Fibroblast of skin of scalp (primary cell): ENCODE measurements at regions not wholly inside any gene's neighbourhood (a gene's known extent, or its start where the extent isn't known, plus 50 kb on each side); places are given as distances from the start of the nearest gene placed in this dataset.

ENCODE experiments used
- DNase-seq: peaks from one replicate; pipeline ENCODE4 v3.0.0-alpha.2; 2013

DNA sequence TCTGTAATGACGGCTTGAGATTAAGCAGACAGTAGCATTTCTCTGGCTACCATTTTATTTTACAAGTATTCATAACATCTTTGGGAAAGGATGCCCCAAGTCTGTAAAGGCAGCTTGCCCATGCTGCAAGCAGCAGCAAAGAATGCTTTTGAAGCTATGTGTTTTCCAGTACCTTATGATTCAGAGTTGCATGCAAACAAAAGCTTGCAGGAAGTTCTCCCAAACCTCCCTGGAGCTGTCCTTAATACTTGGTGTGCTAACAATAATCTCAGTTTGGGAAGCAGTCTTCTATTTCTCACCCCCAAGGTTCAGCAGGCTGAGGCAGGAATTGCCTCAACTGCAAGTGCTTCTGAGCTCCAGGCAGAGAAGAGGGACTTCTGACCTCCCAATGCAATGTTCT, 60.8 kb downstream of the CCNA1 start:
- DNase-seq, result no peak

- no peak for DNase-seq
Observed at GRCh38 chr13:36495431-36495830, 63.1 kb downstream of the CCNA1 start.

GRCh38 chr13:36509369-36509768, 77.1 kb downstream of the CCNA1 start:
- DNase-seq, result no peak

DNA sequence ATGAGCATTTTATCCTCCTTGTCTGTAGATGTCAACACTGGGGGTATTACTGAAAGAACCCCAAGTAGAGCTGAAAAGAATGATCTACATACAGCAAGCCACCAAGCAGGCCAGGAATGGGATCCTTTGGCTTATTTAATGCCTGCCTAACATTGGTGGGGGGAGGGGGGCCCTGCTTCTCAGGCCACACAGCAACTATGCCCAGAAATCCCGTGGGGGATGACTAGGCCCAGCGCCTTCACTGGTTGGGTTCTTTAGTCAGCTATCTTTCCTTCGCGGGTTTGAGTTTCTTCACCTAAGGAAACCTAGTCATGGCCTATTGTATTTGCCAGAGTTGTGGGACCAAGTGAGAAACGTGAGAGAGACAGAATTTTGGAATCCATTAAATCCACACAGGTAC, 80.5 kb downstream of the CCNA1 start:
- peak; percentile 12 for DNase-seq

DNA sequence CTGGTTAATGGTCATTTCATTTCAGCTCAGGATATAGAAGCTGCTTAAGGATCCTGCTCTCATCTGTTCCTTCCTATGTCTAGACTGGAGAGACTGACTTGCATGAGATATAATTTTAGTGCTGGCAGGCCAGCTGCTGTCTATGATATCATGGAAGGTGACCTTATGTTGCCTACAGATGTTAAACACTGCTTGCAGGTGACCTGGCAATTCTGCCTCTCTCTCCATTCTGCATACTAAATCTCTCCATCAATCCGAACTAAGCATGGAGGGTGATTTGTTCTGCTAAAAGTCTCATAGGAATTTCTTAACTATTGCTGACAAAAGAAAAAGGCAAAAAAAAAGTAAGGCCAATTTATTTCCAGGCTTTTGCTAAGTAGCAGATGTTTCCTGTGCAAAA, 81.0 kb downstream of the CCNA1 start:
- no peak for DNase-seq

DNA sequence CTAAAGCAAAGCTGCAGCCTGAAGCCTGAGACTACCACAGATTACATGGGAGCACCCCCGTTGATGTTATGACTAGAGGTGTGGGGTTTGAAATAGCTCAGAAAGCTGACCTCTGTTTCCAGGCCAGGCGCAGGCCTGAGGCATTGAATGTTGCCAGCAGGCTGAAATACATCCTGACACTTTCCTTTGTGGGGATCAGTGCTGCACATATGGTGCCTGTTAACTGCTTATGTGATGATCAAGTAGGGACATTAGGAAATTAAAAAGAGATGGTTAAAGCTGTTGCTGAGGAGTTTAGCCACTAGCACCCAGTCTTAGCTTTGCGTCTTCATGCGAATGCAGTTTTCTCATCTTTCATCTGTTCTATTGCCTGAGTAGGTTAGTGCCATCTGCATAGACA, 83.2 kb downstream of the CCNA1 start:
- DNase-seq, result no peak

DNA sequence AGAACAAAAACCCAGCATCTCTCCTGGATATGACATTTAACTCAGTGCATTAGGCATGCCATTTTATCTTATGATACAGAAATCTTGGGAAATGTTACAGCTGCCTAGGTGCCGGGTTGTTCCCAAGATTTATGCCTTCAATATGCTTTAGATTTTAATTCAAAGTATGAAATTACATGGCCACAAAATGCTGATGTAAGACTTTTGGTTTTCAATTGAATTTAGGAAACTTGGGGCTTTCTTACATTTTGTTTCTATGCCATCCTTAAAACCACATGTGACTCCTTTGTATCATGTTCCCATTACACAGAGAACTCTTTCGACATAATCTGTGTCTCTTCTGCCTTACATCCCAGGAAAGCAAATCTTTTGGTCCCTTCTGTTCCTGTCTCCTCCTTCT, 83.9 kb downstream of the CCNA1 start:
- DNase-seq, result no peak

DNA sequence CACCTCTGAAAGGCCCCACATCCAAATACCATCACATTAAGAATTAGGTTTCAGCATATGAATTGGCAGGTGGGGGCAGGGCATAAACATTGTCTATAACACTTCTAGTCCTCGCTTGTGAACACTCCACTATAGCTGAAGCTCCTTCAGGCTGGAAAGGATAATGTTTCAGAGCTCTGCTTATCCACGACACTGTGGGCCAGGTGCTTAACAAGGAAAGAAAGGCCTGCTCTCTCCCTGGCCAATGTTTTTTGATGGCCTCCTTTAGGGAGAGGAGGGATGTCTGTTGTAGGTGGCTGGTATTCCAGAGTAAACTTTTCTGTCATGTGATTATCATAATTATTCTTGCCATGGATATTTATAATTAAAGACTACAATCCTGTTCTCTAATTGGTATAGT, 86.4 kb downstream of the CCNA1 start:
- DNase-seq, result no peak

DNA sequence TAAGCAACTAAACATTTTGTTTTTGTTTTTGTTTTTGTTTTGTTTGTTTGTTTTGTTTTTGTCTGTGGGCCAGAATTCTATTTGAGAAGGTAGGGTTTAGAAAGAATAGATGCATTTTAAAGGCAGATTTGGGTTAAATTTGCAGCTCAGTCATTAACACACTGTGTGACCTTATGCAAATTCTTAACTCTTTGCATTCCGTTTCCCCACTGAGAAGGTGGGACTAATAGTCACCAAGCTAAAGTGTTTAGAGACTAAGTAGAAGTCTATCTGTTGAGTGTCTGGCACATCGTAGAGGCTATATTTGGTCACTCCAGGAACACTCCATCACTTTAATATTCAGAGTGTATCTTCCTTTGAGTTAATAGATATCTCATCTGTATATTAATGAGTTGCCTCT, 87.1 kb downstream of the CCNA1 start:
- no peak for DNase-seq

DNA sequence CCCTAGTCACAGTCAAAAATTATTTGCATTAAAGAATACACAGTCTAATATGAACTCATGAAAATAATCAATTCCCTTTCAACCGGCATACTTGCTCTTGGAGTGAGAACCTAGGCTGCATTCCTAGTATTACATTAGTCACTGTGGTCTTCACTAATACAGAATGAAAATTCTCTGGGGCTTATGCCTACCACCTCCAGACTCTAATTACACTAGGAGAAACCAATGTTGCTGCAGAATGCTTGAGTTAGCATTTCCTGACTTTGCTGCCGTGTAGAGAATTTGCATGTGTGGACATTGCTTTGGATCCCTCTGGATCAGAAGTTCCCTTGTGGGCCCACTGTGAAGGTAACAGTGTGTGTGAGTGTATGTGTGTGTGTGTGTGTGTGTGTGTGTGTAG, 87.8 kb downstream of the CCNA1 start:
- DNase-seq, result peak; percentile 3

- DNase-seq, result no peak
Observed at GRCh38 chr13:36526897-36527296, 94.6 kb downstream of the CCNA1 start.

- DNase-seq, result no peak
Observed at GRCh38 chr13:36528105-36528504, 95.8 kb downstream of the CCNA1 start.

DNA sequence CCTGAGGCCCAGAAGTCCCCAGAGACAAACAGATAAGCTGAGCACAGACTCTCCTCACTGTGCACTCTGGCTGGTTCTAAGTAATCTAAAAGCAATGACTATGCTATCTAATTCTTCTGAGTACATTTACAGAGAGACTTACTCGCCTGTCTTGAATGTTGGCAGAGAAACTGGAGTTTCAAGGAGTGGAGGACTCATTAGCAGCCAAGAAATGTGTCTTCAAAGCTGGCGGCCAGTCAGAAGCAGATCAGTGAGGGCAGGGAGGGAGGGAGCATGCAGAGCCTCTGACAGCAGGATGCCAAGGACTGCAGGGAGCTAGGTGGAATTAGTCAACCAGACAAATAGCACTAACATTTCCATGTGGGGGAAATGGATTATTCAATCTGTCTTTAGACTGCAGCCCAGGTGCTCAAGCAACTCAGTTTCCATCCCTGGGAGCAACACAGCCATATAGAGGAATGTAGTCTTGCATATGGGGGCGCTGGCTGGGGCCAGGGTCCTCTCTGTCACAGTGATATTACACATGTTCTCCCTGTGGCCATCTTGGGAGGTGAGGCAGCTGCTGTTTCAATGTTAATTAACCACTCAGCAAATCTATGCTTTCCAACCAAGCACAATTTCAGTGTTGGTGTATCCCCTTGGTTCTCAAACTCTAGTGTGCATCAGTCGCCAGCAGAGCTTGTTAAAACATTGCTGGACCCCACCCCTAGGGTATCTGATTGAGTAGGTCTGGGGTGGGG, 97.9 kb downstream of the CCNA1 start:
- peak; percentile 70 for DNase-seq

GRCh38 chr13:36530861-36531590, 98.7 kb downstream of the CCNA1 start:
- DNase-seq, result no peak

DNA sequence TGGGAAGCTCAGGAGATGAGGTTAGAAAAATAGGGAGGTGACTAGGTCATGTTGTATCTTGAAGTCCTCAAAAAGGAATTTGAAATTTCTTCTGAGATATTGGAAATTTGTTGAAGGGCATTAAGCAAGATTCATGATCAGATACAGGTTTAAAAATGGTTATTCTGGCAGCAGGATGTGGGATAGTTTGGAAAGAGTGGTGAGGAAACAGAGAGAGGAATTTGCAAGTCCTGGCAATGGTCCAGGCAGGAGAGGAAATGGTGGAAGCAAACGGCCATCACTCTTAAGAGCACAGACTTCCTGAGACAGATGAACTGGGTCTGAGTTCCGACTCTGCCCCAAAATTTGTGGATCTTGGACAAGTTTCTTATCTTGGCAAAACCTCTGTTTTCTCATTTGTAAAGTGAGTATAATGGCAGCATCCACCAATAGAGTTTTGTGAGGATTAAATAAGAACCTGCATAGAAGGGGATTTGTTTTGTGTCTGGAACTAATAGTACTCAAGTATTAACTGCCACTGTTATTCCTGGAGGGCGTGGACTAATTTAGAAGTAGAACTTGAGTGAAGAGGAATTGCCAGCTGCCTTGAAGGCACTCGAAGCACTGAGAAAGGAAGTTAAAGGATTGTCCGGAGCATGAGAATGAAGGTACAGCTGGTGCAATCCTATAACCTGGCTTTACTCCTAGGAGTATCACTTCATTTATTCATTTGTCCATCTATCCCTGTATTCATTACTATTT, 99.6 kb downstream of the CCNA1 start:
- DNase-seq, result peak; percentile 69

DNA sequence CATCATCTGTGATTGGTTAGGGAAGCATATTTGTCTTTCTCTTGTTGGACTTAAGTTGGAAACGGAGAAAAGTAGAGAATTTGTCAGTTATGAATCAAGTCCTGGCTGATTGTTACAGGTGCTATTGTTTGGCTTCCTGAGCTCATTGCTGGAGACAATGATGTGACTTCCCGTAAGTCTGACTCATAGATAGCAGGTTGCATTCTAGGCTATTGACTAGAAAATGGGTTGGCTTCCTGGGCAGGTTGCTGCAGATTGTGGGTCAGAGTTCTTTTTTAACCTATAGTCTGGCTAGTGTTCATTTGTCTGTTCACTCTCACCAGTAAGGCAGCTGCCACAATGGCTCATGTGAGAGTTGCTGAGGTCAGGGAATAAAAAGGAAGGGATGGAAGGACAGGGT, 101.5 kb downstream of the CCNA1 start:
- DNase-seq, result no peak

- DNase-seq, result peak; percentile 22
Observed at GRCh38 chr13:36536546-36536945, 104.3 kb downstream of the CCNA1 start.

- DNase-seq, result no peak
Observed at GRCh38 chr13:36543671-36544070, 111.4 kb downstream of the CCNA1 start.

GRCh38 chr13:36548129-36548528, 115.8 kb downstream of the CCNA1 start:
- DNase-seq, result no peak

DNA sequence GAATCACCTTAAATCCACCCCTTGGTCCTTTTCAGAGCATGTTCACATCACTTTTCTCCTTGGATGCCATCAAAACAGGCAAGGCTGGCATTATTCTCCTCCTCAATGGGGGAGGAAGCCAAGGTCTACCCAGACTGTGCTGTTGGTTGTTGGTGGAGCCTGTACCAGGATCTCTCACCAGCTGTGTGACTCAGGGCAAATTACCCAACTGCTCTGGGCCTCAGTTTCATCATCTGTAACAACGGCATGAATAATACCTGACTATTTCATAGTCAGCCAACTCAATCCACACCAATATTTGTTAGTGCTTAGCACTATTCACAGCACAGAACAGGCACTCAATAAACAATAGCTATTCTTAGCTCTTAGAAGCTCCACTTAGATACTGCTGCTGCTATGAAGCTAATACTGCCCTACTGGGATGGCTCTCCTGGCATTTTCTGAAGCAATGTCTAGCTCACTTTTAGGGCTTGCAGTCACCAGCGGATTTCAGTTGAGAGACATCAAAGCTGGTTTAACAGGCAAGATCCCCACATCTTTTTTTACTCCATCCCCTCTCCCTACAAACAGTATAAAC, 116.9 kb downstream of the CCNA1 start:
- no peak for DNase-seq

- DNase-seq, result no peak
Observed at GRCh38 chr13:36549755-36550154, 117.5 kb downstream of the CCNA1 start.

DNA sequence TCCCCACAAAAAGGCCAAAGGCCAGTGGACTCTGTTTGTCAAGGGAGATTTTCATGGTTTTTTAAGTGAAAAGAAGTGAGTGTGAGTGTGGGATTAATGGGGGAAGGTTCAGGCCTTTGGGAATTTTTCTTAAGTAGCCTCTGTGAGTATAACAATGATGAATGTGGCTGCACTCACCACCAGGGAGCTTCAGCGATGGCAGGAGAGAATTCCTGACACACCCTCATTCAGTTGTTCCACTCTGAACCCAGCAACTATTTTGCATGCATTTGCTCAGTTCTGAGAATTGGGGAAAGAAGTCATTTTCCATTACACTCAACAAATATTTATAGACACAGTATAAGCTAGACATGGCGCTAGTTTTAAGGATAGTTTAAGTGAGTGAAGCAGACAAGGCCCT, 117.9 kb downstream of the CCNA1 start:
- no peak for DNase-seq

DNA sequence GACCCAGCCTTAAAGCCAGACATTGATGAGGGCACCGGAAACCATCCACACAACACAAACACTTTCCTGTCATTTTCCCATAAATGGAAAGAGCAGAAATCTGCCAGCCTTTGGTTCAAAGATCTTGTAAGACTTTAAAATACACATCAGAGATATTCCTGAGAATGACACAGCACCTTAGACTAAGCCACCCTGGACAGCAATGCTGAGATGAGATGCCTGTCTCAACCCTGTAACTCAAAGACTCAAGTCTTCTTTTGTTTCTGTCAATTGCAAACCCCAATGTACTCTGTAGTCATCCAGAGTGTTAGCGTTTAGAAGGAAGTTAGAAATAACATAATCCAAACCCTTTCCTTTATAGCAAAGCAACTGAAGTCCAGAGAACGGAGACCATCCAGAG, 119.2 kb downstream of the CCNA1 start:
- no peak for DNase-seq
